ENCODE measurements at regions not wholly inside any gene's neighbourhood (a gene's known extent, or its start where the extent isn't known, plus 50 kb on each side); places are given as distances from the start of the nearest gene placed in this dataset.
A peak's percentile ranks its signal among the peaks of the same experiment; 100 is the strongest.

DNA sequence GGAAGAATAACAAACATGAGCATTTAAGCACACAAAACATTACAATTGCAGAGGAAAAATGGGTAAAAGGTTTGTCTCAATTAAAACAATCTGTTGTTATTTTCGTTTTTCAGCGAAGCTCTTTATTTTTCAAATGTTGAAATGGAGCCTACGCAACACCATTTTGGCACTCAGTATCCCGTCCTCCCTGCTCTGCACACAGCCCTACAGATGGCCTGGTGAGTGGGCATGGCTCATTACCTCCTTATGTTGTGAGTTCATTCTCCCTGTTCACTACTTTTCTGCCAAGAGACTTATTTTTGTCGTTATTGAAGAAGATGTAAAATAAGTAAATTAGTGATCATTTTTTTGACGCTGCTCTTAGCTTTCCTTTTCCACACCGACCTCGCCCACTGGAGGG lies 167.8 kb upstream of the CXCL12 start:
- TF ChIP-seq, protein P1, sequence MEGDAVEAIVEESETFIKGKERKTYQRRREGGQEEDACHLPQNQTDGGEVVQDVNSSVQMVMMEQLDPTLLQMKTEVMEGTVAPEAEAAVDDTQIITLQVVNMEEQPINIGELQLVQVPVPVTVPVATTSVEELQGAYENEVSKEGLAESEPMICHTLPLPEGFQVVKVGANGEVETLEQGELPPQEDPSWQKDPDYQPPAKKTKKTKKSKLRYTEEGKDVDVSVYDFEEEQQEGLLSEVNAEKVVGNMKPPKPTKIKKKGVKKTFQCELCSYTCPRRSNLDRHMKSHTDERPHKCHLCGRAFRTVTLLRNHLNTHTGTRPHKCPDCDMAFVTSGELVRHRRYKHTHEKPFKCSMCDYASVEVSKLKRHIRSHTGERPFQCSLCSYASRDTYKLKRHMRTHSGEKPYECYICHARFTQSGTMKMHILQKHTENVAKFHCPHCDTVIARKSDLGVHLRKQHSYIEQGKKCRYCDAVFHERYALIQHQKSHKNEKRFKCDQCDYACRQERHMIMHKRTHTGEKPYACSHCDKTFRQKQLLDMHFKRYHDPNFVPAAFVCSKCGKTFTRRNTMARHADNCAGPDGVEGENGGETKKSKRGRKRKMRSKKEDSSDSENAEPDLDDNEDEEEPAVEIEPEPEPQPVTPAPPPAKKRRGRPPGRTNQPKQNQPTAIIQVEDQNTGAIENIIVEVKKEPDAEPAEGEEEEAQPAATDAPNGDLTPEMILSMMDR (IDR thresholded peaks at IDR 0.05; ENCODE audit: low read length, missing control alignments), result no peak
- no peak for DNase-seq (ENCODE audit: low read depth)
- H3K4me3 ChIP-seq (replicated peaks; ENCODE audit: low read depth, low read length), result no peak overlapping the region

DNA sequence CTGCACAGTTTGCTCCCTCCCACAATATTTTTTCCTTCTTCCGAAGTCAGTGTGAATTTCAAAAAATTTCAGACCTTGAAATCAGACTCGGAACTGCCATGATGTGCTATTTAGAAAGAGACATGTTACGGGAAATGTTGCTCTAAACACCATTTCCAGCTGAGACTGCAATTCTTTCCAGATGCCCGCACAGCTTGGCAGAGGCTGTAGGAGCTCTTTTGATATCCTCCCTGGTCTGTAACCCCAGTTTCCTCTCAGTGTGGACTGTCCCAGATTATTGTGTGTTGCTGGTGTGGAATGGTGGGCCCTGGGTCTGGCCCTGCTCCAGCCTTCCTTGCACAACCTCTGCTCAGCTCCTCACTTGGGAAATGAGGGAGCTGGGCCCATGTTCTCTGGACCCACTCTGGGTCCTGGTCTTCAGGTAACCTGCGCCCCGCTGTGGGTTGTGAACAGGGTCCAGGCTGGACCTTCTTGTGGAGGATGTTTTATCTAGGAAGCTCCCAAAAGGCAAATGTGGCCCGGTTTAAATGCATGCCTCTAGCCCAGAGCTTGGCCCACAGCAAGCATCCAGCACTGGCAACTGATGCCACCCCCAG lies 172.8 kb upstream of the CXCL12 start:
- TF ChIP-seq, protein P1 (IDR thresholded peaks at IDR 0.05; ENCODE audit: low read length, missing control alignments), result no peak
- no peak overlapping the region for H3K4me3 ChIP-seq (replicated peaks; ENCODE audit: low read depth, low read length)
- no peak for DNase-seq (ENCODE audit: low read depth)

DNA sequence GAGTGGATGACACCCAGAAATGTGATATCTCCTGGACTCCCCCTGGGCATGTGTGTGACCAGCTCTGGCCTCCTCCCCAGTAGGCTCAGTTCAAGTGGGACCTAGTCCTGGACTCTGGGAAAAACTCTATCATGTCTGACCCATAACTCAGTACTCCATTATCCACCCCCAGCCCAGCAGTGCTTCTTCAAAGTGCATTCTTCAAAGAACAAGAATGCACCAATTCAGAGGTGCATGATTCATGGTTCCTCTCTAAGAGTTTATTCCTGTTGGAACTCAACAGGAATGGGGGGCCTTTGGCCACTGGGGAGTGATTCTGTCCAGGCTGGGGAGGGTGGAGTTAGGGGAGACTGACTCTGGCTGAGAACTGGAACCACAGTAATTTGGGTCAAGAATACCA lies 173.6 kb upstream of the CXCL12 start:
- TF ChIP-seq, protein P1 (IDR thresholded peaks at IDR 0.05; ENCODE audit: low read length, missing control alignments), result no peak
- H3K4me3 ChIP-seq (replicated peaks; ENCODE audit: low read depth, low read length), result no peak overlapping the region
- DNase-seq (ENCODE audit: low read depth), result no peak

DNA sequence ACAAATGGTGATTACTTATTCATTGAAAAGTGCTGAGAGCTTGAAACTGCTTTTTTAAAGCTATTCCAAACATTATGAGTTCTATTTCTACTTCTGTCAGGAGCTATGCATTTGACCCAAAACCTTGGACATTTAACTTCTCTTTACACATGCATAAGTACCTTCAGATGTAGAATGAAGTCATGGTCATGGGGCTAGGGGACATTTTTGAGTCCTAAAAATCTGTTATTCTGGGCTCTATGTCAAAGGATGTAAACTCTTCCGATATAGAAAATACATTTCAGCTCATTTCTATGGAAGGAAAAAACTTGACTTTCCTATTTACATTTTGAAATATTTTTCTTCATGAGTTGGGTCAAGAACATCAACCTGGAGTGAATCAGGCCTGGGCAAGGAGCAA lies 179.5 kb upstream of the CXCL12 start:
- DNase-seq (ENCODE audit: low read depth), result no peak
- no peak overlapping the region for H3K4me3 ChIP-seq (replicated peaks; ENCODE audit: low read depth, low read length)
- TF ChIP-seq, protein P1 (IDR thresholded peaks at IDR 0.05; ENCODE audit: low read length, missing control alignments), result no peak

DNA sequence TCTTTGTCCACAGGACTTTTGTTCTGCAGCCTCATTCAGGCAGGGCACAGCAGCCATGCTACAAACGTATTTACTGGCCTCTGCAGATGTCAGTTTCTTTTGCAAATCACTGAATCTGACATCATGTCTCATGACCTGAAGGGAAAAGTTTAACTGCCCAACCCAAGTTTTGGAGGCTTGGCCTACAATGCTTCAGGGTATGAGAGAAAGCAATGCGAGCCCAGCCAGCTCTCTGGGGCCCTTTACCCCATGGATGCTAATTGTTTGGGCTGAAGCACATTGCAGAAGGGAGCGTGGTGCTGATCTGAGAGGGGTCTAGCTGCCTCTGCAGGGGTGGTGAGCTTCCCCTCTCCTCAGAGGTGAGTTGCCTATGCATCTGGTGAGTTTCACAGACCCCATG lies 179.9 kb upstream of the CXCL12 start:
- TF ChIP-seq, protein P1 (IDR thresholded peaks at IDR 0.05; ENCODE audit: low read length, missing control alignments), result no peak
- DNase-seq (ENCODE audit: low read depth), result no peak
- H3K4me3 ChIP-seq (replicated peaks; ENCODE audit: low read depth, low read length), result no peak overlapping the region

DNA sequence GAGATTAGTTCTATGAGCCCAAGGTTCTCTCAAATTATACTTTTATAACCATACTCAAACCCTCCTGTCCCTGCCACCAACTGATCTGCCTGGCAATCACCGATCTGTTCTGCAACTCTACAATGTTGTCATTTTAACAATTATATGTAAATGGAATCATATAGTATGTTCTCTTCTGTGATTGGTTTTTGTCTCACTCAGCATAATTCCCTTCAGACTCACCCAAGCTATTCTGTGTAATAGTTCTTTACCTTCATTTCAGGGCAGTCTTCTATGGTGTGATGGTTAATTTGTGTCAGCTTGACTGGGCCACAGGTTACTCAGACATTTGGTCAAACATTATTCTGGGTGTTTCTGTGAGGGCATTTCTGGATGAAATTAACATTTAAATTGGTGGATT lies 181.9 kb upstream of the CXCL12 start:
- H3K4me3 ChIP-seq (replicated peaks; ENCODE audit: low read depth, low read length), result no peak overlapping the region
- TF ChIP-seq, protein P1 (IDR thresholded peaks at IDR 0.05; ENCODE audit: low read length, missing control alignments), result no peak
- DNase-seq (ENCODE audit: low read depth), result no peak

DNA sequence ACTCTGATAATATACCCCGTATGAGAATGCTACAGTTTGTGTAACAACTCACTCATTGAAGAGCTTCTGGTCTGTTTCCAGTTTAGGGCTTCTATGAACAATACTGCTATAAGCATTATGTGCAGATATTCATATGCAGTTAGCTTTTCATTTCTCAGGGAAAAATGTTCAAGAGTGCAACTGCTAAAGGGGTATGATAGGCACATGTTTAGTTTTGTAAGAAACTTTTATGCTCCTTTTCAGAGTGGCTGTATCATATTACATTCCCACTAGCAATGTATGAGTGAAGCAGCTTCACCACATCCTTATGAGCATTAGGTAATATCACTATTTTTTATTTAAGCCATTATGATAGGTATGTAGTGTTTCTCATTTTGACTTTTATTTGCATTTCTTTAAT lies 182.6 kb upstream of the CXCL12 start:
- H3K4me3 ChIP-seq (replicated peaks; ENCODE audit: low read depth, low read length), result no peak overlapping the region
- TF ChIP-seq, protein P1 (IDR thresholded peaks at IDR 0.05; ENCODE audit: low read length, missing control alignments), result no peak
- DNase-seq (ENCODE audit: low read depth), result peak; percentile 58

Data from fibroblast of pulmonary artery (primary cell).